OCI-LY7 (cell line): ENCODE measurements at regions not wholly inside any gene's neighbourhood (a gene's known extent, or its start where the extent isn't known, plus 50 kb on each side); places are given as distances from the start of the nearest gene placed in this dataset.

Source experiments
- BruUV-seq: library from RNA; stranded (reverse); fragments of 400-500 nt; replicated peaks from 2 replicates; lab custom pipeline; 2021; lab: Mats Ljungman, UMichigan
- CTCF ChIA-PET: fragments of 300-600 bp; sonication (Branson Sonifier 250); formaldehyde crosslinking; loops from one replicate; lab custom pipeline; 2022; ENCODE audit warnings: antibody characterized with exemption; ENCODE audit not compliant: unreplicated experiment; lab: Charles Lee
- POLR2A ChIA-PET: fragments of 300-600 bp; sonication (Branson Sonifier 250); formaldehyde crosslinking; loops from one replicate; lab custom pipeline; 2022; ENCODE audit warnings: antibody characterized with exemption; lab: Charles Lee
- DNase-seq: peaks from one replicate; pipeline ENCODE4 v3.0.0-alpha.2; 2015; ENCODE audit warnings: low spot score
- H2AFZ ChIP-seq: fragments of 200-600 bp; sonication (generic), shearing (Covaris generic); 2 replicates; pipeline ENCODE4 v1.6.1; 2014; ENCODE audit warnings: mild to moderate bottlenecking, antibody characterized with exemption, low read length, moderate library complexity
- H3K27ac ChIP-seq: fragments of 200-600 bp; sonication (generic); 2 replicates; pipeline ENCODE4 v1.5.1; 2014; ENCODE audit warnings: mixed run types, low read depth, mild to moderate bottlenecking, moderate library complexity, low read length, inconsistent platforms; ENCODE audit not compliant: poor library complexity, severe bottlenecking
- H3K36me3 ChIP-seq: fragments of 200-600 bp; sonication (generic); 2 replicates; pipeline ENCODE4 v1.6.1; 2014; ENCODE audit warnings: mild to moderate bottlenecking, antibody characterized with exemption, low read length, moderate library complexity, mixed read lengths; ENCODE audit not compliant: insufficient read depth
- H3K4me1 ChIP-seq: fragments of 200-600 bp; sonication (generic); 2 replicates; pipeline ENCODE4 v1.5.1; 2014; ENCODE audit warnings: mild to moderate bottlenecking, low read length; ENCODE audit not compliant: insufficient read depth, poor library complexity, severe bottlenecking
- H3K4me2 ChIP-seq: fragments of 200-600 bp; sonication (generic); 2 replicates; pipeline ENCODE4 v1.6.1; 2014; ENCODE audit warnings: mild to moderate bottlenecking, low read length
- H3K4me3 ChIP-seq: fragments of 200-600 bp; sonication (generic); 2 replicates; pipeline ENCODE4 v1.5.1; 2014; ENCODE audit warnings: mild to moderate bottlenecking, low read depth, low read length; ENCODE audit not compliant: poor library complexity, severe bottlenecking
- H3K79me2 ChIP-seq: fragments of 200-600 bp; sonication (generic); 2 replicates; pipeline ENCODE4 v1.6.1; 2016; ENCODE audit warnings: low read depth, mild to moderate bottlenecking, low read length, moderate library complexity, mixed read lengths; ENCODE audit not compliant: insufficient read depth
- H3K9me2 ChIP-seq: fragments of 200-600 bp; sonication (generic); 2 replicates; pipeline ENCODE4 v1.6.1; 2016; ENCODE audit warnings: mild to moderate bottlenecking, low read length, mixed read lengths; ENCODE audit not compliant: insufficient read depth
- H3K9me3 ChIP-seq: fragments of 200-600 bp; sonication (generic); 2 replicates; pipeline ENCODE4 v1.6.1; 2014; ENCODE audit warnings: mild to moderate bottlenecking, mixed run types, low read length, mixed read lengths
- H4K20me1 ChIP-seq: fragments of 200-600 bp; sonication (generic); 2 replicates; pipeline ENCODE4 v1.6.1; 2014; ENCODE audit warnings: mild to moderate bottlenecking, antibody characterized with exemption, low read length, moderate library complexity, mixed read lengths; ENCODE audit not compliant: insufficient read depth
- EZH2phosphoT487 ChIP-seq: fragments of 200-600 bp; sonication (generic); IDR thresholded peaks from 2 replicates; pipeline ENCODE4 v1.6.1; 2018; ENCODE audit warnings: low read depth, borderline replicate concordance, mild to moderate bottlenecking, mixed run types, antibody characterized with exemption, low read length, moderate library complexity, mixed read lengths
- intact Hi-C: fragments of 100-400 bp; cut with micrococcal nuclease; formaldehyde crosslinking; loops from one replicate; pipeline ENCODE4 v1.10.0; 2022; ENCODE audit not compliant: unreplicated experiment
- TF ChIP-seq, protein P1 (sequence below): fragments of 200-600 bp; sonication (generic); conservative IDR thresholded peaks from 2 replicates; pipeline ENCODE4 v1.5.1; 2014; ENCODE audit warnings: mild to moderate bottlenecking, antibody characterized with exemption, low read length, moderate library complexity, mixed read lengths

DNA sequence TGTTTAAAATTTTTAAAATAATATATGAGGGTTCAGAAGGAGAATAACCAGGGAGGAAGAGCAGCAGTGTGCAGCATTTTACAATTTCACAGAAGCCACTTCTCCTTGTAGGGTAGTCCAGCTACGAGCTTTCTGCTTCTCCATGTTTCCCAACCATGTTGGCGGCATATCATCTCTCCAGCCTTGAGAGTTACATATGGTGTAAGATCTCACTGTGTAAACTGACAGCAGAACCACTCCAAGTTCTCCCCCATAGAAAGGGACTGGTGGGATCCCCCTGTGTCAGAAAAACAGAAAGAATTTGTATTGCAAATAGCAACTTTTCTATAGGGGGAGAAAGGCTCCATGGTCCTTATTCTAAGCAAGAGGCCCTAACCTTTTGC is 266.8 kb upstream of the ACVR2A start:
- no TSS peak for BruUV-seq
- POLR2A ChIA-PET, result no interaction called here

DNA sequence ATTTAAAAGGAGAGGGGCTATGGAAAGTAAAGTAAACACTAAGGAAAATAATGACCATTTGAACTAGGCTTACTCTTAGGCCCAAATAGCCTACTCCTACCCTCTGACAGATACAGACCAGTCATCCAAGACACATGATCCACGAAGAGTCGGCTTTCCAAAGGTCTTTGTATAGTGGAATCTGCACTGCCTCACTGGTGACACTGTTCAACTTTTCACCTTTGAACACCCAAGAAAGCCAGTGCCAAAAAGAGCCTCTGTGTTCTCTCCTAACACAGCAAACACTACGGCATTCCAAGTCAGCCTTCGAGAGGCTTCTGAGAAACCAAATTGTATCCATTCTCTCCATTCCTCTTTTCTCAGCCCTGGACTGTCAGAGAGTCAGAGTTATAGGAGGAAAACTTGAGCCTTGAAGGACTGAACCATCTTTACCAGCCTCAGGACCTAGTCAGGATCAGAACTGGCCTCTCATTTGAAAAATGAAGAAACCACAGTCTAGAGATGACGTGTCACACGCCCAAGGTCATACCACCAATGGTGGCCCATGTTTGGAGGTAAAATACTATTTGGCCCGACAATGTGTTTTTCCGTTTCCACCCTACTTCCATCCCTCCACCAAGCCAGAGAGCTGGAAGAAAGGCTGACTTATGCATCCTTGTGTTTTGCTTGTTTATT is 267.4 kb upstream of the ACVR2A start:
- H3K79me2 ChIP-seq, result no peaks in the 10 kb centered on the region
- no peaks in the 10 kb centered on the region for H3K4me1 ChIP-seq
- no peaks in the 10 kb centered on the region for H3K36me3 ChIP-seq
- no peaks in the 10 kb centered on the region for H3K9me3 ChIP-seq
- ChIA-PET CTCF (no interaction called here), POLR2A (no interaction called here)
- no peak for DNase-seq
- H3K4me3 ChIP-seq, result no peak overlapping the region
- no peaks in the 10 kb centered on the region for H4K20me1 ChIP-seq
- H3K4me2 ChIP-seq, result no peak overlapping the region
- H3K9me2 ChIP-seq, result no peaks in the 10 kb centered on the region
- intact Hi-C loops, result no loop called here
- no peak for TF ChIP-seq EZH2phosphoT487
- TF ChIP-seq, protein P1, sequence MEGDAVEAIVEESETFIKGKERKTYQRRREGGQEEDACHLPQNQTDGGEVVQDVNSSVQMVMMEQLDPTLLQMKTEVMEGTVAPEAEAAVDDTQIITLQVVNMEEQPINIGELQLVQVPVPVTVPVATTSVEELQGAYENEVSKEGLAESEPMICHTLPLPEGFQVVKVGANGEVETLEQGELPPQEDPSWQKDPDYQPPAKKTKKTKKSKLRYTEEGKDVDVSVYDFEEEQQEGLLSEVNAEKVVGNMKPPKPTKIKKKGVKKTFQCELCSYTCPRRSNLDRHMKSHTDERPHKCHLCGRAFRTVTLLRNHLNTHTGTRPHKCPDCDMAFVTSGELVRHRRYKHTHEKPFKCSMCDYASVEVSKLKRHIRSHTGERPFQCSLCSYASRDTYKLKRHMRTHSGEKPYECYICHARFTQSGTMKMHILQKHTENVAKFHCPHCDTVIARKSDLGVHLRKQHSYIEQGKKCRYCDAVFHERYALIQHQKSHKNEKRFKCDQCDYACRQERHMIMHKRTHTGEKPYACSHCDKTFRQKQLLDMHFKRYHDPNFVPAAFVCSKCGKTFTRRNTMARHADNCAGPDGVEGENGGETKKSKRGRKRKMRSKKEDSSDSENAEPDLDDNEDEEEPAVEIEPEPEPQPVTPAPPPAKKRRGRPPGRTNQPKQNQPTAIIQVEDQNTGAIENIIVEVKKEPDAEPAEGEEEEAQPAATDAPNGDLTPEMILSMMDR, result no peak
- BruUV-seq, result no TSS peak
- H2AFZ ChIP-seq, result no peak overlapping the region
- no peak overlapping the region for H3K27ac ChIP-seq

More for the DNA sequence above, 266.8 kb upstream of the ACVR2A start:
- no peaks in the 10 kb centered on the region for H3K36me3 ChIP-seq
- H3K79me2 ChIP-seq, result no peaks in the 10 kb centered on the region
- H3K4me3 ChIP-seq, result no peak overlapping the region
- DNase-seq, result no peak
- no peaks in the 10 kb centered on the region for H3K9me3 ChIP-seq
- no peaks in the 10 kb centered on the region for H4K20me1 ChIP-seq
- intact Hi-C loops, result no loop called here
- H3K9me2 ChIP-seq, result no peaks in the 10 kb centered on the region
- no peaks in the 10 kb centered on the region for H3K4me1 ChIP-seq
- H2AFZ ChIP-seq, result no peak overlapping the region
- TF ChIP-seq, protein P1, result no peak
- CTCF ChIA-PET, result no interaction called here
- no peak overlapping the region for H3K4me2 ChIP-seq
- no peak overlapping the region for H3K27ac ChIP-seq

DNA sequence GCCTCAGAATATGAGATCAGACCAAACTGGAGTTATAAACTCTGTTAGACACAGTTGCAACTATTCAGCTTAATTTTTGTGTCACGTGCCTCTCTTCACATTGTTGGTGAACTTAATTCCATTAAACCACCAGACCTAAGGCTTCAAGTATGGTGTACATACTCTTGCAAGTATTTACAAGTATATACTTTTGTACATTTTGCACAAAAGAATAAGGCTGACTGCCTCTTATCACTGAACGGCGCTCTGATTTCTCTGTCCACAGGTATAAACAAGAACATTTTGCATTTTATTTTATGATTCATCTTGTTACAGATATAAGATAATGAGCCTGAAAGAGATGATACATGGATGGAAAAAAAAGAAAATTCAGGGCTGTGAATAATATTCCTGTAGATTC is 269.7 kb upstream of the ACVR2A start:
- no peak overlapping the region for H3K27ac ChIP-seq
- TF ChIP-seq EZH2phosphoT487, result no peak
- TF ChIP-seq, protein P1, result no peak
- H3K79me2 ChIP-seq, result no peaks in the 10 kb centered on the region
- H3K4me2 ChIP-seq, result no peak overlapping the region
- H3K9me3 ChIP-seq, result no peaks in the 10 kb centered on the region
- ChIA-PET CTCF (no interaction called here), POLR2A (no interaction called here)
- no peak overlapping the region for H2AFZ ChIP-seq
- H3K9me2 ChIP-seq, result no peaks in the 10 kb centered on the region
- no peaks in the 10 kb centered on the region for H3K4me1 ChIP-seq
- H3K36me3 ChIP-seq, result no peaks in the 10 kb centered on the region
- H4K20me1 ChIP-seq, result no peaks in the 10 kb centered on the region
- intact Hi-C loops, result no loop called here
- DNase-seq, result no peak
- BruUV-seq, result no TSS peak
- no peak overlapping the region for H3K4me3 ChIP-seq
